ENCODE measurements at regions not wholly inside any gene's neighbourhood (a gene's known extent, or its start where the extent isn't known, plus 50 kb on each side); places are given as distances from the start of the nearest gene placed in this dataset. TPM values are rescaled to one million over a fixed set of nuclear protein-coding genes. Genes with fewer than 3 reads are reported as not detected.

GRCh38 chr6:122337645-122338044 lies 61.8 kb upstream of the HSF2 start:
- no peak for DNase-seq (ENCODE audit: low read depth, low spot score)
- ChIA-PET CTCF (no interaction called here), POLR2A (no interaction called here)
- Histone ChIP-seq H3K27me3 (ENCODE audit: control insufficient read depth, insufficient read depth, low read length) (no peaks in the 10 kb centered on the region), H3K9me3 (ENCODE audit: control insufficient read depth, insufficient read depth, low read length) (no peaks in the 10 kb centered on the region), H3K4me3 (ENCODE audit: low read depth, low read length) (no peak overlapping the region), H3K27ac (ENCODE audit: low read depth, low read length) (no peak overlapping the region)
- TF ChIP-seq, protein P1, sequence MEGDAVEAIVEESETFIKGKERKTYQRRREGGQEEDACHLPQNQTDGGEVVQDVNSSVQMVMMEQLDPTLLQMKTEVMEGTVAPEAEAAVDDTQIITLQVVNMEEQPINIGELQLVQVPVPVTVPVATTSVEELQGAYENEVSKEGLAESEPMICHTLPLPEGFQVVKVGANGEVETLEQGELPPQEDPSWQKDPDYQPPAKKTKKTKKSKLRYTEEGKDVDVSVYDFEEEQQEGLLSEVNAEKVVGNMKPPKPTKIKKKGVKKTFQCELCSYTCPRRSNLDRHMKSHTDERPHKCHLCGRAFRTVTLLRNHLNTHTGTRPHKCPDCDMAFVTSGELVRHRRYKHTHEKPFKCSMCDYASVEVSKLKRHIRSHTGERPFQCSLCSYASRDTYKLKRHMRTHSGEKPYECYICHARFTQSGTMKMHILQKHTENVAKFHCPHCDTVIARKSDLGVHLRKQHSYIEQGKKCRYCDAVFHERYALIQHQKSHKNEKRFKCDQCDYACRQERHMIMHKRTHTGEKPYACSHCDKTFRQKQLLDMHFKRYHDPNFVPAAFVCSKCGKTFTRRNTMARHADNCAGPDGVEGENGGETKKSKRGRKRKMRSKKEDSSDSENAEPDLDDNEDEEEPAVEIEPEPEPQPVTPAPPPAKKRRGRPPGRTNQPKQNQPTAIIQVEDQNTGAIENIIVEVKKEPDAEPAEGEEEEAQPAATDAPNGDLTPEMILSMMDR (IDR thresholded peaks at IDR 0.05; ENCODE audit: low read depth, low read length) = no peak

- ChIA-PET CTCF (interaction anchor here (0.6 kb wide), 1 partner anchor 28 kb away, joined by 3 read pairs; no protein-coding TSS in a partner anchor), POLR2A (no interaction called here)
- TF ChIP-seq, protein P1 (IDR thresholded peaks at IDR 0.05; ENCODE audit: low read depth, low read length) = no peak
- Histone ChIP-seq H3K27me3 (ENCODE audit: control insufficient read depth, insufficient read depth, low read length) (no peaks in the 10 kb centered on the region), H3K27ac (ENCODE audit: low read depth, low read length) (no peak overlapping the region), H3K9me3 (ENCODE audit: control insufficient read depth, insufficient read depth, low read length) (no peaks in the 10 kb centered on the region), H3K4me3 (ENCODE audit: low read depth, low read length) (no peak overlapping the region)
- DNase-seq (ENCODE audit: low read depth, low spot score) = no peak
These were observed 59.8 kb upstream of the HSF2 start for GRCh38 chr6:122339661-122340060.

GRCh38 chr6:122347280-122347679 lies 52.2 kb upstream of the HSF2 start:
- no peak for DNase-seq (ENCODE audit: low read depth, low spot score)
- Histone ChIP-seq H3K9me3 (ENCODE audit: control insufficient read depth, insufficient read depth, low read length) (no peaks in the 10 kb centered on the region), H3K27ac (ENCODE audit: low read depth, low read length) (no peak overlapping the region), H3K27me3 (ENCODE audit: control insufficient read depth, insufficient read depth, low read length) (no peaks in the 10 kb centered on the region), H3K4me3 (ENCODE audit: low read depth, low read length) (no peak overlapping the region)
- TF ChIP-seq, protein P1 (IDR thresholded peaks at IDR 0.05; ENCODE audit: low read depth, low read length) = no peak
- ChIA-PET POLR2A (no interaction called here), CTCF (no interaction called here)

DNA sequence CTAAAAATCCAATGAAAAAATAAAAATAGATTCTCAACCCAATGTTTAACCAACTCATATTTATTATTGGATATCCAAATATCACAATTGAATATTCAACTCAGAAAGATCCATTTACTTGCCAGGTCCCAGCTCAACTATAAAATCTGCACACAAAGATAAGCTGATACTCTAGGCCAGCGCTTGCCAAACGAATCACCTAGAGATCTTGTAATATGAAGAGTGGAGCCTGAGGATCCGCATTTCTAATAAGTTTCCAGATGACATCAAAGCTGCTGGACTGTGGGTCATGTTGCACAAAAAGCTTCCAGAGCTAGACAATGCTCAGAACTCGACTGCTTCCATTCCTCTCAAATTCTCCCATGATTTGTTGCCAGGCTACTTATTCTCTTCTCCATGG lies 51.7 kb upstream of the HSF2 start:
- TF ChIP-seq, protein P1 (IDR thresholded peaks at IDR 0.05; ENCODE audit: low read depth, low read length) = no peak
- CTCF ChIA-PET = no interaction called here
- Histone ChIP-seq H3K27ac (ENCODE audit: low read depth, low read length) (no peak overlapping the region), H3K9me3 (ENCODE audit: control insufficient read depth, insufficient read depth, low read length) (no peaks in the 10 kb centered on the region), H3K4me3 (ENCODE audit: low read depth, low read length) (no peak overlapping the region), H3K27me3 (ENCODE audit: control insufficient read depth, insufficient read depth, low read length) (no peaks in the 10 kb centered on the region)
- POLR2A ChIA-PET = no interaction called here
- DNase-seq (ENCODE audit: low read depth, low spot score) = no peak

Small RNA genes lying in the stretch of these regions (small RNA-seq; reads per million reads assigned to genes)
- not detected for gene AL603865.2 (ENCODE audit: insufficient read length, low read depth)
- gene RNU1-18P (ENCODE audit: insufficient read length, low read depth) = not detected
- gene RNU2-8P (ENCODE audit: insufficient read length, low read depth) = not detected
- gene RNU4-76P (ENCODE audit: insufficient read length, low read depth) = not detected

All from AG04450 (cell line).